NB4 (cell line): ENCODE measurements at regions not wholly inside any gene's neighbourhood (a gene's known extent, or its start where the extent isn't known, plus 50 kb on each side); places are given as distances from the start of the nearest gene placed in this dataset.
"Not testable (repeated sequence)": the region's sequence is repeated elsewhere in the genome, so short reads cannot be mapped to it uniquely, and the experiment has no call there.

Experiments used
- MAX ChIP-seq: IDR thresholded peaks from 2 replicates; pipeline ENCODE4 v1.6.1; 2011; ENCODE audit warnings: low read depth, low read length
- MYC ChIP-seq: IDR thresholded peaks from 2 replicates; pipeline ENCODE4 v1.6.1; 2011; ENCODE audit warnings: low read depth, low read length
- POLR2A ChIP-seq: IDR thresholded peaks from 2 replicates; pipeline ENCODE4 v1.6.1; 2011; ENCODE audit warnings: mild to moderate bottlenecking; ENCODE audit not compliant: insufficient read length; ENCODE audit errors: extremely low read depth
- TF ChIP-seq, protein P1 (sequence below): IDR thresholded peaks from one replicate; pipeline ENCODE4 v1.5.1; 2012; ENCODE audit warnings: low read depth, low read length

- TF ChIP-seq, protein P1, sequence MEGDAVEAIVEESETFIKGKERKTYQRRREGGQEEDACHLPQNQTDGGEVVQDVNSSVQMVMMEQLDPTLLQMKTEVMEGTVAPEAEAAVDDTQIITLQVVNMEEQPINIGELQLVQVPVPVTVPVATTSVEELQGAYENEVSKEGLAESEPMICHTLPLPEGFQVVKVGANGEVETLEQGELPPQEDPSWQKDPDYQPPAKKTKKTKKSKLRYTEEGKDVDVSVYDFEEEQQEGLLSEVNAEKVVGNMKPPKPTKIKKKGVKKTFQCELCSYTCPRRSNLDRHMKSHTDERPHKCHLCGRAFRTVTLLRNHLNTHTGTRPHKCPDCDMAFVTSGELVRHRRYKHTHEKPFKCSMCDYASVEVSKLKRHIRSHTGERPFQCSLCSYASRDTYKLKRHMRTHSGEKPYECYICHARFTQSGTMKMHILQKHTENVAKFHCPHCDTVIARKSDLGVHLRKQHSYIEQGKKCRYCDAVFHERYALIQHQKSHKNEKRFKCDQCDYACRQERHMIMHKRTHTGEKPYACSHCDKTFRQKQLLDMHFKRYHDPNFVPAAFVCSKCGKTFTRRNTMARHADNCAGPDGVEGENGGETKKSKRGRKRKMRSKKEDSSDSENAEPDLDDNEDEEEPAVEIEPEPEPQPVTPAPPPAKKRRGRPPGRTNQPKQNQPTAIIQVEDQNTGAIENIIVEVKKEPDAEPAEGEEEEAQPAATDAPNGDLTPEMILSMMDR, result not testable (repeated sequence)
- not testable (repeated sequence) for TF ChIP-seq POLR2A, MAX, MYC
Observed at GRCh38 chr12:33520505-33521302, 81.1 kb upstream of the SYT10 start.
